H9 (cell line): ENCODE measurements at regions not wholly inside any gene's neighbourhood (a gene's known extent, or its start where the extent isn't known, plus 50 kb on each side); places are given as distances from the start of the nearest gene placed in this dataset.

Experiments used
- DNase-seq: peaks from one replicate; pipeline ENCODE4 v3.0.0-alpha.2; 2017
- H2AFZ ChIP-seq: one replicate; pipeline ENCODE4 v1.6.1; 2013; ENCODE audit warnings: mild to moderate bottlenecking, low read length, control low read depth, moderate library complexity
- H2AK5ac ChIP-seq: 2 replicates; pipeline ENCODE4 v1.6.1; 2013; ENCODE audit warnings: low read length, control low read depth, mixed read lengths; ENCODE audit not compliant: insufficient read length
- H2BK120ac ChIP-seq: one replicate; pipeline ENCODE4 v1.6.1; 2013; ENCODE audit warnings: low read depth, mild to moderate bottlenecking, low read length, control low read depth, inconsistent platforms; ENCODE audit not compliant: poor library complexity, severe bottlenecking
- H2BK12ac ChIP-seq: 2 replicates; pipeline ENCODE4 v1.6.1; 2013; ENCODE audit warnings: low read length, control low read depth, mixed read lengths, low read depth; ENCODE audit not compliant: insufficient read length
- H2BK15ac ChIP-seq: 2 replicates; pipeline ENCODE4 v1.6.1; 2013; ENCODE audit warnings: low read depth, low read length, control low read depth
- H2BK20ac ChIP-seq: one replicate; pipeline ENCODE4 v1.6.1; 2013; ENCODE audit warnings: low read depth, mild to moderate bottlenecking, low read length, control low read depth, inconsistent platforms; ENCODE audit not compliant: poor library complexity, severe bottlenecking
- H2BK5ac ChIP-seq: 2 replicates; pipeline ENCODE4 v1.6.1; 2013; ENCODE audit warnings: low read length, control low read depth, mixed read lengths; ENCODE audit not compliant: insufficient read length
- H3K14ac ChIP-seq: 2 replicates; pipeline ENCODE4 v1.6.1; 2013; ENCODE audit warnings: low read length, control low read depth; ENCODE audit not compliant: insufficient read depth
- H3K18ac ChIP-seq: 2 replicates; pipeline ENCODE4 v1.6.1; 2013; ENCODE audit warnings: low read depth, mild to moderate bottlenecking, mixed read lengths, low read length, control low read depth; ENCODE audit not compliant: insufficient read length
- H3K23ac ChIP-seq: 2 replicates; pipeline ENCODE4 v1.6.1; 2013; ENCODE audit warnings: low read length, control low read depth, mixed read lengths, low read depth; ENCODE audit not compliant: insufficient read length
- H3K23me2 ChIP-seq: 2 replicates; pipeline ENCODE4 v1.6.1; 2013; ENCODE audit warnings: low read depth, mild to moderate bottlenecking, mixed read lengths, low read length, control low read depth; ENCODE audit not compliant: insufficient read length, poor library complexity, severe bottlenecking
- H3K27ac ChIP-seq: 2 replicates; pipeline ENCODE4 v1.5.1; 2013; ENCODE audit warnings: low read length, control low read depth, mixed read lengths, low read depth; ENCODE audit not compliant: insufficient read length
- H3K27me3 ChIP-seq: 2 replicates; pipeline ENCODE4 v1.6.1; 2013; ENCODE audit warnings: low read length, control low read depth, inconsistent platforms; ENCODE audit not compliant: insufficient read depth
- H3K4ac ChIP-seq: 2 replicates; pipeline ENCODE4 v1.6.1; 2013; ENCODE audit warnings: low read depth, mild to moderate bottlenecking, control low read depth, inconsistent platforms, low read length, moderate library complexity
- H3K4me1 ChIP-seq: 2 replicates; pipeline ENCODE4 v1.6.1; 2013; ENCODE audit warnings: low read length, control low read depth, inconsistent platforms; ENCODE audit not compliant: insufficient read depth
- H3K4me2 ChIP-seq: 2 replicates; pipeline ENCODE4 v1.6.1; 2013; ENCODE audit warnings: low read length, control low read depth, mixed read lengths; ENCODE audit not compliant: insufficient read length, insufficient read depth
- H3K56ac ChIP-seq: 2 replicates; pipeline ENCODE4 v1.6.1; 2013; ENCODE audit warnings: low read depth, mild to moderate bottlenecking, mixed read lengths, low read length, control low read depth; ENCODE audit not compliant: insufficient read length
- H3K79me1 ChIP-seq: 2 replicates; pipeline ENCODE4 v1.6.1; 2013; ENCODE audit warnings: low read depth, mild to moderate bottlenecking, moderate library complexity, low read length, control low read depth, inconsistent platforms; ENCODE audit not compliant: insufficient read depth, poor library complexity, severe bottlenecking
- H3K79me2 ChIP-seq: 2 replicates; pipeline ENCODE4 v1.6.1; 2013; ENCODE audit warnings: low read length, control low read depth, inconsistent platforms; ENCODE audit not compliant: insufficient read depth
- H3K9ac ChIP-seq: 2 replicates; pipeline ENCODE4 v1.6.1; 2013; ENCODE audit warnings: low read length, control low read depth, mixed read lengths; ENCODE audit not compliant: insufficient read length; ENCODE audit errors: extremely low read depth
- H3K9me3 ChIP-seq: one replicate; pipeline ENCODE4 v1.6.1; 2013; ENCODE audit warnings: low read depth, low read length, inconsistent platforms; ENCODE audit not compliant: control insufficient read depth
- H3T11ph ChIP-seq: one replicate; pipeline ENCODE4 v1.6.1; 2013; ENCODE audit warnings: mild to moderate bottlenecking, low read length, control low read depth, inconsistent platforms
- H4K20me1 ChIP-seq: one replicate; pipeline ENCODE4 v1.6.1; 2013; ENCODE audit not compliant: control insufficient read depth, insufficient read length, insufficient read depth
- H4K5ac ChIP-seq: 2 replicates; pipeline ENCODE4 v1.6.1; 2013; ENCODE audit warnings: low read depth, mild to moderate bottlenecking, mixed read lengths, low read length, control low read depth; ENCODE audit not compliant: insufficient read length
- H4K8ac ChIP-seq: replicated peaks from 2 replicates; pipeline ENCODE4 v1.6.1; 2013; ENCODE audit warnings: low read length, control low read depth, mixed read lengths, low read depth; ENCODE audit not compliant: insufficient read length
- H4K91ac ChIP-seq: 2 replicates; pipeline ENCODE4 v1.6.1; 2013; ENCODE audit warnings: low read depth, mild to moderate bottlenecking, moderate library complexity, mixed read lengths, low read length, control low read depth; ENCODE audit not compliant: insufficient read length
- H3K27ac Mint-ChIP-seq, 3 experiments: 2 replicates in 2 of 3; 3 replicates in 1 of 3; pipeline ENCODE4 v1.8.0; 2020 to 2021; ENCODE audit warnings: mixed read lengths in 3 of 3, mild to moderate bottlenecking in 1 of 3, moderate library complexity in 1 of 3
- H3K27me3 Mint-ChIP-seq: 2 replicates; pipeline ENCODE4 v1.8.0; 2021; ENCODE audit warnings: low read depth, mild to moderate bottlenecking, moderate library complexity, mixed read lengths
- H3K36me3 Mint-ChIP-seq, 3 experiments: 2 replicates in 2 of 3; 3 replicates in 1 of 3; pipeline ENCODE4 v1.8.0; 2020 to 2021; ENCODE audit warnings: low read depth in 3 of 3, mixed read lengths in 3 of 3; ENCODE audit not compliant: insufficient read depth in 1 of 3
- H3K4me1 Mint-ChIP-seq, 2 experiments: 2 replicates each; pipeline ENCODE4 v1.8.0; 2020; ENCODE audit warnings: mixed read lengths in 2 of 2
- H3K4me3 Mint-ChIP-seq, 2 experiments: 2 replicates in 1 of 2; 3 replicates in 1 of 2; pipeline ENCODE4 v1.8.0; 2020 to 2021; ENCODE audit warnings: mild to moderate bottlenecking in 2 of 2, mixed read lengths in 2 of 2, moderate library complexity in 1 of 2
- H3K9me3 Mint-ChIP-seq, 2 experiments: 2 replicates in 1 of 2; 3 replicates in 1 of 2; pipeline ENCODE4 v1.8.0; 2020; ENCODE audit warnings: mild to moderate bottlenecking in 2 of 2, mixed read lengths in 2 of 2, moderate library complexity in 1 of 2
- WGBS: extraction: QIAGEN DNeasy Blood & Tissue Kit; methylation state at CpG from one replicate; pipeline ENCODE4 v1.1.7; 2013; ENCODE audit warnings: missing lambda C conversion rate, low lambda C conversion rate, mixed read lengths; ENCODE audit not compliant: insufficient read length; ENCODE audit errors: extremely low coverage; 5-methylcytosine and 5-hydroxymethylcytosine counted together
- TF ChIP-seq, protein P1 (sequence below): fragments of 200-600 bp; sonication (generic); conservative IDR thresholded peaks from 3 replicates; pipeline ENCODE4 v1.8.0; 2021; ENCODE audit warnings: antibody characterized with exemption, mild to moderate bottlenecking

DNA sequence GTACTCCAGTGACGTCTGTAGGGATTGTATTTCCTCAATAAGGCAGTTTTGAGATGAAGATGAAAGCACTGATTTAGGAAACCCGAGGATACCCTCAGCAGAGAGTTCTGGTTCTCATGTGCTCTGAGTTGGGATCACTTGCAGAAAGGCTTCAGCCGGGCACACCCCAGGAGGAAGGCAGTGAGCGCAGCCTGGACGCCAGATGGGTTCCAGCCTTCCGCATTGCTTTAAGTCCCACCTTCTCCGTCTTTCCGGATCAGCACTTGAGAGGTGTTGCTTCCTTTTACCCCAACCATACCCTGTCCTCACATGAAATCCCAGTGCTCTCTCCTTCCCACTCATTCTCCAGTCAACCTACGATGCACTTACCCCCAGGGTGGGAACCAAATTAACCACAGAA lies 239.5 kb upstream of the CADM1 start:
- Histone ChIP-seq H3K14ac (no peak overlapping the region), H3K79me2 (no peaks in the 10 kb centered on the region), H2AK5ac (no peak overlapping the region), H2BK120ac (no peak overlapping the region), H3K23me2 (peaks cover 3% of the 10 kb centered on the region), H3K23ac (no peak overlapping the region), H3K9ac (no peak overlapping the region), H4K20me1 (no peaks in the 10 kb centered on the region), H4K5ac (no peak overlapping the region), H3K79me1 (no peaks in the 10 kb centered on the region), H2BK5ac (no peak overlapping the region), H2AFZ (no peak overlapping the region), H3K56ac (no peak overlapping the region), H3T11ph (no peak overlapping the region), H3K4me2 (no peak overlapping the region), H2BK20ac (no peak overlapping the region), H3K18ac (no peak overlapping the region), H3K27ac (no peak overlapping the region), H3K9me3 (no peaks in the 10 kb centered on the region), H3K4me1 (peaks cover 3% of the 10 kb centered on the region; the same call in 1 of the 2 replicates), H3K4ac (no peak overlapping the region), H2BK12ac (no peak overlapping the region), H4K91ac (no peak overlapping the region), H4K8ac (no peak overlapping the region), H3K27me3 (peaks cover 3% of the 10 kb centered on the region; the same call in 1 of the 2 replicates), H2BK15ac (no peak overlapping the region)
- Mint-ChIP-seq H3K27me3 (peaks cover 67% of the 10 kb centered on the region), H3K4me1 (peaks cover 59 to 69% of the 10 kb centered on the region in 2 experiments), H3K4me3 (no peak overlapping the region), H3K9me3 (no peaks in the 10 kb centered on the region), H3K36me3 (no peaks in the 10 kb centered on the region; a peak in 1 of 7 replicates), H3K27ac (no peak overlapping the region)
- no CpG with 5 or more reads among the region's 9 CpGs for WGBS
- DNase-seq = no peak
- TF ChIP-seq, protein P1, sequence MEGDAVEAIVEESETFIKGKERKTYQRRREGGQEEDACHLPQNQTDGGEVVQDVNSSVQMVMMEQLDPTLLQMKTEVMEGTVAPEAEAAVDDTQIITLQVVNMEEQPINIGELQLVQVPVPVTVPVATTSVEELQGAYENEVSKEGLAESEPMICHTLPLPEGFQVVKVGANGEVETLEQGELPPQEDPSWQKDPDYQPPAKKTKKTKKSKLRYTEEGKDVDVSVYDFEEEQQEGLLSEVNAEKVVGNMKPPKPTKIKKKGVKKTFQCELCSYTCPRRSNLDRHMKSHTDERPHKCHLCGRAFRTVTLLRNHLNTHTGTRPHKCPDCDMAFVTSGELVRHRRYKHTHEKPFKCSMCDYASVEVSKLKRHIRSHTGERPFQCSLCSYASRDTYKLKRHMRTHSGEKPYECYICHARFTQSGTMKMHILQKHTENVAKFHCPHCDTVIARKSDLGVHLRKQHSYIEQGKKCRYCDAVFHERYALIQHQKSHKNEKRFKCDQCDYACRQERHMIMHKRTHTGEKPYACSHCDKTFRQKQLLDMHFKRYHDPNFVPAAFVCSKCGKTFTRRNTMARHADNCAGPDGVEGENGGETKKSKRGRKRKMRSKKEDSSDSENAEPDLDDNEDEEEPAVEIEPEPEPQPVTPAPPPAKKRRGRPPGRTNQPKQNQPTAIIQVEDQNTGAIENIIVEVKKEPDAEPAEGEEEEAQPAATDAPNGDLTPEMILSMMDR = no peak
